Bronchial epithelial cell (primary cell): ENCODE measurements at regions not wholly inside any gene's neighbourhood (a gene's known extent, or its start where the extent isn't known, plus 50 kb on each side); places are given as distances from the start of the nearest gene placed in this dataset.
"Not testable (repeated sequence)": the region's sequence is repeated elsewhere in the genome, so short reads cannot be mapped to it uniquely, and the experiment has no call there.

Experiments used
- DNase-seq: peaks from one replicate; pipeline ENCODE4 v3.0.0-alpha.2; 2010; ENCODE audit warnings: low read depth
- FAIRE-seq: peaks from 2 replicates; lab custom pipeline; 2011; peaks lifted over from hg19 to GRCh38; lab: Jason Lieb, UNC
- H3K27me3 ChIP-seq: 2 replicates; pipeline ENCODE4 v1.5.1; 2011; ENCODE audit warnings: low read length; ENCODE audit not compliant: control insufficient read depth, insufficient read depth
- H3K36me3 ChIP-seq: 2 replicates; pipeline ENCODE4 v1.5.1; 2011; ENCODE audit warnings: low read length; ENCODE audit not compliant: control insufficient read depth, insufficient read depth
- H3K4me3 ChIP-seq: 2 replicates; pipeline ENCODE4 v1.5.1; 2011; ENCODE audit warnings: mild to moderate bottlenecking, low read depth, low read length, control low read depth
- CTCF ChIP-seq: IDR thresholded peaks from 2 replicates; pipeline ENCODE4 v1.5.1; 2011; ENCODE audit warnings: mild to moderate bottlenecking, moderate library complexity, low read length, control low read depth, inconsistent platforms; ENCODE audit not compliant: insufficient read depth, severe bottlenecking

GRCh38 chrX:94850811-94851210 is 1176.8 kb downstream of the FAM133A start:
- no peak for TF ChIP-seq CTCF
- no peaks in the 10 kb centered on the region for H3K36me3 ChIP-seq
- no peak for DNase-seq
- H3K27me3 ChIP-seq = no peaks in the 10 kb centered on the region
- no peak overlapping the region for H3K4me3 ChIP-seq
- FAIRE-seq = no peak

GRCh38 chrX:94854251-94854650 is 1180.2 kb downstream of the FAM133A start:
- TF ChIP-seq CTCF = no peak
- H3K27me3 ChIP-seq = no peaks in the 10 kb centered on the region
- FAIRE-seq = no peak
- DNase-seq = no peak
- no peaks in the 10 kb centered on the region for H3K36me3 ChIP-seq
- H3K4me3 ChIP-seq = no peak overlapping the region

- not testable (repeated sequence) for H3K27me3 ChIP-seq, H3K4me3 ChIP-seq, H3K36me3 ChIP-seq, FAIRE-seq, DNase-seq
Measured at GRCh38 chrX:94862470-94862869, 1188.5 kb downstream of the FAM133A start.

GRCh38 chrX:94871640-94872039 is 1197.6 kb downstream of the FAM133A start:
- no peak overlapping the region for H3K4me3 ChIP-seq

GRCh38 chrX:94901849-94902248 is 1227.8 kb downstream of the FAM133A start:
- H3K36me3 ChIP-seq = no peaks in the 10 kb centered on the region
- no peak overlapping the region for H3K4me3 ChIP-seq
- FAIRE-seq (no peak), DNase-seq (no peak)
- TF ChIP-seq CTCF = no peak
- no peaks in the 10 kb centered on the region for H3K27me3 ChIP-seq

More at GRCh38 chrX:94871640-94872039, 1197.6 kb downstream of the FAM133A start:
- Histone ChIP-seq H3K36me3 (no peaks in the 10 kb centered on the region), H3K27me3 (no peaks in the 10 kb centered on the region)
- TF ChIP-seq CTCF = no peak
- no peak for DNase-seq
- FAIRE-seq = no peak

- FAIRE-seq (no peak), DNase-seq (no peak)
- Histone ChIP-seq H3K27me3 (no peaks in the 10 kb centered on the region), H3K4me3 (no peak overlapping the region), H3K36me3 (no peaks in the 10 kb centered on the region)
- no peak for TF ChIP-seq CTCF
Measured at GRCh38 chrX:94908171-94908570, 1234.2 kb downstream of the FAM133A start.
